ENCODE measurements at regions not wholly inside any gene's neighbourhood (a gene's known extent, or its start where the extent isn't known, plus 50 kb on each side); places are given as distances from the start of the nearest gene placed in this dataset.

- Mint-ChIP-seq H3K36me3 (ENCODE audit: low read depth) (no peaks in the 10 kb centered on the region), H3K27me3 (ENCODE audit: insufficient read depth) (no peaks in the 10 kb centered on the region), H3K9me3 (peaks cover 40% of the 10 kb centered on the region), H3K4me1 (ENCODE audit: low read depth) (no peaks in the 10 kb centered on the region), H3K27ac (no peak overlapping the region), H3K4me3 (no peak overlapping the region)
- DNase-seq: no peak
- TF ChIP-seq CTCF (IDR thresholded peaks at IDR 0.05): no peak
Observed at GRCh38 chr4:18444206-18444605, 422.7 kb upstream of the LCORL start.

- Mint-ChIP-seq H3K4me1 (ENCODE audit: low read depth) (no peaks in the 10 kb centered on the region), H3K27me3 (ENCODE audit: insufficient read depth) (no peaks in the 10 kb centered on the region)
Observed at GRCh38 chr4:18442957-18443356, 421.4 kb upstream of the LCORL start.

GRCh38 chr4:18441676-18442075, 420.1 kb upstream of the LCORL start:
- H3K27ac Mint-ChIP-seq: no peak overlapping the region
- no peaks in the 10 kb centered on the region for H3K36me3 Mint-ChIP-seq (ENCODE audit: low read depth)
- H3K4me1 Mint-ChIP-seq (ENCODE audit: low read depth): no peaks in the 10 kb centered on the region
- peaks cover 46% of the 10 kb centered on the region for H3K9me3 Mint-ChIP-seq
- no peak for TF ChIP-seq CTCF (IDR thresholded peaks at IDR 0.05)
- H3K27me3 Mint-ChIP-seq (ENCODE audit: insufficient read depth): no peaks in the 10 kb centered on the region
- no peak for DNase-seq
- H3K4me3 Mint-ChIP-seq: no peak overlapping the region

More at GRCh38 chr4:18442957-18443356, 421.4 kb upstream of the LCORL start:
- TF ChIP-seq CTCF (IDR thresholded peaks at IDR 0.05): no peak
- Mint-ChIP-seq H3K9me3 (peaks cover 49% of the 10 kb centered on the region), H3K27ac (no peak overlapping the region), H3K4me3 (no peak overlapping the region), H3K36me3 (ENCODE audit: low read depth) (no peaks in the 10 kb centered on the region)
- no peak for DNase-seq

GRCh38 chr4:18441203-18441590, 419.6 kb upstream of the LCORL start:
- Mint-ChIP-seq H3K9me3 (peaks cover 50% of the 10 kb centered on the region), H3K27ac (no peak overlapping the region), H3K36me3 (ENCODE audit: low read depth) (no peaks in the 10 kb centered on the region), H3K4me3 (no peak overlapping the region), H3K27me3 (ENCODE audit: insufficient read depth) (no peaks in the 10 kb centered on the region; the same call in 1 of the 2 replicates), H3K4me1 (ENCODE audit: low read depth) (no peaks in the 10 kb centered on the region)
- DNase-seq: no peak
- TF ChIP-seq CTCF (IDR thresholded peaks at IDR 0.05): no peak

GRCh38 chr4:18440527-18441202, 419.1 kb upstream of the LCORL start:
- no peaks in the 10 kb centered on the region; the same call in 1 of the 2 replicates for H3K27me3 Mint-ChIP-seq (ENCODE audit: insufficient read depth)
- no peak for TF ChIP-seq CTCF (IDR thresholded peaks at IDR 0.05)
- H3K4me3 Mint-ChIP-seq: no peak overlapping the region
- no peak overlapping the region for H3K27ac Mint-ChIP-seq
- H3K9me3 Mint-ChIP-seq: peaks cover 51% of the 10 kb centered on the region
- DNase-seq: no peak
- H3K36me3 Mint-ChIP-seq (ENCODE audit: low read depth): no peaks in the 10 kb centered on the region
- no peaks in the 10 kb centered on the region for H3K4me1 Mint-ChIP-seq (ENCODE audit: low read depth)
